ENCODE measurements at regions not wholly inside any gene's neighbourhood (a gene's known extent, or its start where the extent isn't known, plus 50 kb on each side); places are given as distances from the start of the nearest gene placed in this dataset.

DNA sequence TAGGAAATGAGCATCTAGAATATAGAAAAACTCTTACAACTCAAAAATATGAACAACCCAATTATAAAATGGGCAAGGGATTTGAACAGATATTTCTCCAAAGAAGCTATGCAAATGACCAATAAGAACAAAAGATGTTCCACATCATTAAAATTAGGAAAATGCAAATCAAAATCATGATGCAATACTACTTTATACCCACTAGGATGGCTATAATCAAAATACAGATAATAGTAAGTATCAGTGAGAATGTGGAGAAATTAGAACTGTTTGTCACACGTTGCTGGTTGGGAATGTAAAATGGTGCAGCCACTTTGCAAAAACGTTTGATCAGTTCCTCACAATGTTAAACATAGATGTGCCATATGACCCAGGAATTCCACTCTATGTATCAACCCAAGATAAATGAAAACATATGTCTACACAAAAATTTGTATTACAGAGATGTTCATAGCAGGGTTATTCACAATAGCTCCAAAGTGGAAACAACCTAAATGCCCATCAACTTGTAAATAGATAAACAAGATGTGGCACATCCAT, 558.4 kb downstream of the SLC4A3 start:
- no peak for DNase-seq

DNA sequence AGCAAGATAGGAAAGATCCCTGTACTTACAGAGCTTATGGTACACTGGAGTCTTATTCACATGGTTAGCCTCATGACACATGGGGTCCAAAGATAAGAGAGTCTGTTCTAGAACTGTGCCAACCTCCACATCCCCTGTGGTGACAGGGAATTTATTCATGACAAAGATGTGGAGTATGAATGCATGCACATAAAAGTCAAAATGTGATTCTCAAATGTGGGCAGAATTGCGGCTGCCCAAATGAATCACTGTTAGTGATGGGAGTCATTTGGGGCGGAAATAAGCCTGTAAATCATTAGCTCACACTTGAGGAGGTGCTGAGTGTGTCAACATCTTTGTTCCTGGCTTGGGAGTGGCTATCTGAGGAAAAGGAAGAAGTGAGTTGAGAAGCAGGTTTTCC, 560.6 kb downstream of the SLC4A3 start:
- no peak for DNase-seq

DNA sequence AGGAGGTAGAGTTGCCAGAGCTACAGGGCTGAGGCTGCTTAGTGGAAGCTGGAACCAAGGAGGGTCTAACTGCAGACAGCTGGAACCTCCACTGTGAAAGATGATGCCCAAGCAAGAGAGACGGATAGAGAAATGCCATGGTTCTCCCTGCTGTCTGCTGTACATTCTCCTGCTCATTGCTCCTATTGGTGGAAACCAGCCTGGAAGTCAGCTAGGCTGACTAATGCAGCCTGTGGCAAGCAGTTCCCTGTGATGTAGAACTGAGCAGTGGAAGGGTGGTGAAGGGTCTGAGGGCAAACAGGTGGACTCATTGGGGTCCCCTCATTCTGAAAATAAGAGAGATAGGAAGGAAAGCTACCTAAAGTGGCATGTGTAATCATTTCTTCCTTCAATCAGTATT, 563.6 kb downstream of the SLC4A3 start:
- no peak for DNase-seq

DNA sequence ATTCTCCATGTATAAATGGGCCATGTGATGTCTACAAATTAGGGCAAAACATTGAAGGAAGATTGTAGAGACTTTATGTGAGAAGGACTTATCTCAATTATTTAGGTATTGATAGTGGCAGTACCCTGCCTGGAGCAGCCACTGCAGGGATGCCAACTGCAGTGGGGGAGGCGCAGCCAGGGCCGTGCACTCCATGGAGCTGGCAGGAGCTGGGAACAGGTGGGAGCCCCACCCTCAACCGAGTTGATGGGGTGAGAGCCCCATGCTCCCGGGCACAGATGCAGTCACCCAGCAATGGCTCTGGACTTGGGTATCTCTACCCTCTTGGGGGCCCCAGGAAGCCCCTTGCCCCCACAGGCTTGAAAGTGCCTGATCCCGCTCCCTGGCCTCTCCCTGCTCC, 564.3 kb downstream of the SLC4A3 start:
- DNase-seq: no peak

DNA sequence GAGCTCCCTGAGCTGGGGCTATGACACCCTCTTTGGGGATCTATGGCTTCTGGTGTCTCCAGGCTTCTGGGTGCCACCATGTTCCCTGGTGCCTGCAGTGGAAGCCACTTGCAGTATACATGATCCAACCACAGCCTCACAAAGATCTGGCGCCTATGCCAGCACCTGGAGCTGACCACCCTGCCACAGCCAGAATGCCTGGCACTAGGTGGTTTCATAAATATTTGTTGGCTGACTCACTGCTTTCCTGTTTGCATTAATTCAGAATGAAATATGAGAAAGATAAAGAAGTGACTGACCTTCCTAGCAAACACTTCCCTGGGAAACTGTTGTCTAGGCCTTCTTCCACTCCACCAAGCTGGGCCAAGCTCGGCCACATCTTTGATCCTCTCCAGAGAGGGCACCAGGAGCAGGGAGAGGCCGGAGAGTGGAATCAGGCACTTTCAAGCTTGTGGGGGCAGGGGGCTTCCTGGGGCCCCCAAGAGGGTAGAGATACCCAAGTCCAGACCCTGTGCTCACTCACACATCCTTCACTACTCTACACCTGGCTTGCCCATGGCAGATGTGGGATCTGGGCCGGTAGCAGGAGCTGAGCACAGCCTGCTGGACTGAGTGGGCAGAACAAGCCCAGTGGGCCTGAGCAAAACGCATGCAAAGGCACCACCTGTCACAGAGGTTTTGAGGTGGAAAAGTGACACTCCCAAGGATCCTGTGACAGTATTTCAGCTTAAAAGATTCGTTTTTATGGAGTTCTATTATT, 565.7 kb downstream of the SLC4A3 start:
- no peak for DNase-seq

DNA sequence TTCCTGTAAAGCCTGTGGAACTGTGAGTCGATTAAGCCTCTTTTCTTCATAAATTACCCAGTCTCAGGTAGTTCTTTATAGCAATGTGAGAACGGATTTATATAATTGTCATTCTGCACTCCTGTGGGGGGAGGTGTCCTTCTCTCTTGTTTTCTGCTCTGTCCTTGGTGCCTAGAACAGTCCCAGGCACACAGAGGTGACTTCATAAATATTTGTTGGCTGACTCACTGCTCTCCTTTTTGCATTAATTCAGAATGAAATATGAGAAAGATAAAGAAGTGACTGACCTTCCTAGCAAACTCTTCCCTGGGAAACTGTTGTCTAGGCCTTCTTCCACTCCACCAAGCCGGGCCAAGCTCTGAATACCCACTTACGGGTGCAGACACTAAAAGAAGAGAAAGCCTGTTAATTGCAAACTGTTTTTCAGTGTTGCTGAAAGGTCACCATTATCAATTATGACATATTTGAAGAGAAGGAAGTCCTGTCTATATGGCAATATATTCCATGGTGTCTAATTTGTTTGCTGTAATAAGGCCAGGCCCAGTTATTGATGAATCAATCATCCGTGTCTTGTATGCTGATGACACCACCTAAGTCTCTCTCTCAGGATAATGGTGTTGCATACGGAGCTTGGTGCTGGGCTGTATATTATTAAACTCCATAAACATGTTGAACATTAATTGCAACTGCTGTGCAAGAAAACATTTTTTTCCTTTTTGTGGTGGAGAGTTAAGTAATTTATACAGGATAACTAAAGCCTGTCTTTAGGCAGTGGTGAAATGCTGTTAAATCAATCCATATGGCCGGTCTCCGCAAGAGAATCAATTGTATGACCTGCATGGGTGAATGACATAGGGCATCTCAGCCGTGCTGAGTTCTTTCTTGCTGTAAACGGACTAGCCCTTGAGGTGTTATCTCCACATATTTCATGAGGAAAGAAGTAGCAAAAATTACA, 567.5 kb downstream of the SLC4A3 start:
- no peak for DNase-seq

DNA sequence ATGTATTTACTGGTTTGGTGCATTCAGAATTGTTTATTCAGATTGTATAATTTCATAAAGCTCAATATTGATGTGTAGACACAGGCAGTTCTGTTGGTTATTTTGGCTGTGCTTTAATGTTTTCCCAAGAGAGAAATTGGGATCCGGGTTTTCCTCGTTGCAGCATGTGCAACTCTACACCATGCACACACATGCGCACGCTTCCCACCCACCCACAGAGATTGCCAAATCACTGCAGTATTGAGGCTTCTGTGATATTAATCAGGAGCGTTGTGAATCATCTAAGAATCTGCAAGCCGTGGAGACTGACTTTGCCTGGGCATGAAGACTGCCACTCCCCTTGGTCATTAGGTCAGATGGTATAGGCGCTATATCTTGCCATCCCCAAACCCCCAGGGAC, 571.5 kb downstream of the SLC4A3 start:
- DNase-seq: no peak

DNA sequence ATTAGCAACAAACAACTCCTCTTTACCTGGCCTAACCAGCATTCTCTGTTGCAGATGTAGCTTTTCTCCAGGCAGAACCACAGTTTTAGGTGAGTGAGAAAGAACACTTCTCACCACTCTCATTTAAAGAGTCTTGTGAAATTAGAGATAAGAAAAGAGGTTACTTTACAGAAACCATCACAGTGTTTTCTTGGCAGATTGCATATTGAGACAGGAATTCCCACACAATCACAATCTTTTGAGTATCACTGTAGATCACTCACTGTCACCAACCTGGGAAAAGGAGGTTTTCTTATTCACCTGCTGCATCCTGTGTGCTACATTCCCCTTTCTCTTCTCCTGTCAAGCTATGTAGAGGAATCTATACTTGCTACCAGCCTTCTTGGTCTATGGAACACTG, 574.6 kb downstream of the SLC4A3 start:
- no peak for DNase-seq

DNA sequence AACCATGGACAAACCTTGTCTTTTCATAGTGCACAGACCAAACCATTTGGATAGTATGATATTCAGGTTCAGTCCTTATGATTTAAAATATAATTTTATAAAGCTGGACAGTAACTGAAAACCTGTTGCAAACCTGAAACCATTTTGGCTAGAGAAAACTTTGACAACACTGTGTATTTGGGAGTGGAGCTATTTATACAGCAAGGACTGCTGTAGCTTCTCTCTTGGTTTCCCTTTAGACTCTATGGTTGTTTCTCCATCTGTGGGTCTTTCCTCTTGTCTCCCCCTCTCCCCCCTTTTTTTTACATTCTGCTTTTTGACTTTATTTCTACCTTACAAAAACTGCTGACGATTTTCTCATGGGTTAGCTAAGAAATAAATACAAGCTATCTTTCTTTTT, 581.7 kb downstream of the SLC4A3 start:
- DNase-seq: no peak

DNA sequence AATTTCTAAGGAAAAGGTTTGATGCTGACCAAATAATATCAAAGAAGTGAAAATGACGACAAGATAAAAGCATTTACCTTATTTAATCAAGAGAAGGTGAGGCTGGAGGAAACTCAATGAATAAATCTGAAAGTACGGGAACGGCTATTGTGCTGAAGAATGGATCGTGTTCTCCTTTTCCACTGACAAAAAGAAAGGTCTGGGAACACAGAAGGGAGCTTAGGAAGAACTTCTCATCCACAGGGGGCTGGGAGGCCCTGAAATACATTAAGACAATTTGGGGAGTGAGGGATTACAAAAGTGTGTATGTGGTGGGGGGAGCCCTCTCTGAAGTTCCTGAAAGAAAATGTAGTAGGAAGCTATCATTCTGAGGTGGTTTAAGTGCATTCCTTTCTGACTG, 582.3 kb downstream of the SLC4A3 start:
- DNase-seq: no peak

DNA sequence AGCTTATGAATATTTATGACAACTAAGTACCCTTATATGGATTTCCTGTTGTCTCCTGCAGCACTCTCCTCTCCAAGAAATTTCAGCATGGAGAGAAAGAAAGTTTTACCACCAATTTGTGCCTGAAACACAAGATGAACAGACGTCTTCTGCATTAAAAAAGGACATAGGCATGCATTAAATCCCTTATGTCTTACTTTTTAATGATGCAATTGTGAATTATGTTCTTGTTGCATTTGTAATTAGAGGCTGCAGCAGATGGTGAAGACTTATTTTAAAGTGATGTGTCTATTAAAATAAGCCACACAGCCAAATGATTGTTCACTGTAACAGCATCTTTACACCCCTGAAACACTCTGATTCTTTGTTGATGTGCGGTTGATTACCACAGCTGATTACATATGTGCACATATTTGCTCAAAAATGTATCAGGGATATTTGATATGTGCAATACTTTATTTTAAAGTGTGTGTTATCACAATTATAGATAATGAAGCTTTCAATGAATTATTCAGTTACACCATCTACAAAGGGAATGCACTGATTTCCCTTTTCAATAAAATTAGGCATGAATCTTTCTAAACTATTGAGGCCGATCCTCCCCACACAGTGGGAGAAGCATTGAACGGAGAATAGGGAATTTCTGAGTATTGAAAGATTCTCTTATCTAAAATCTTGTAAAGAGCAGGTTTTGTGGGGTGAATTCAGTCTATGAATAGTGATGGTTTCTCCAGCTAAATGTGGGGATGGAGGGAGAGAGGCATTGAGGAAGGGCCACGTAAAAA, 585.1 kb downstream of the SLC4A3 start:
- DNase-seq: no peak

DNA sequence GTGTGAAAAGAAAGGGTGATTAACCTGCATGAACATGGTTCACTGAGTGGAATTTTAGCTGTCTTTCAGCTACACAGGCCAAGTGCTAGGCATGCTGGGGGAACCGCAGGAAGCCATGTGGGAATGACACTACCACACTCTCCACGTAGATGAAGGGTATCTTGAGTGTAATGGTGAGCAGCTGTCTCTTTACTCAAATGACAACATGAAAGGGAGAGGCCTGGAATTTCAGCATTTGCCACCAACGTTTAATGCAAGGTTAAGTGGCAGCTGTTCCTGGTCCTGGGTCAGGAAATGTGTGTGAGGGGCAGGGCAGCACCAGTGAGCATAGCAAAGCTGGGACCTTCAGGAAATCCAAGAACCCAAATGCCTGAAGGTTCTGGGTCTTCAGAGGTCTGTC, 588.4 kb downstream of the SLC4A3 start:
- DNase-seq: no peak

DNA sequence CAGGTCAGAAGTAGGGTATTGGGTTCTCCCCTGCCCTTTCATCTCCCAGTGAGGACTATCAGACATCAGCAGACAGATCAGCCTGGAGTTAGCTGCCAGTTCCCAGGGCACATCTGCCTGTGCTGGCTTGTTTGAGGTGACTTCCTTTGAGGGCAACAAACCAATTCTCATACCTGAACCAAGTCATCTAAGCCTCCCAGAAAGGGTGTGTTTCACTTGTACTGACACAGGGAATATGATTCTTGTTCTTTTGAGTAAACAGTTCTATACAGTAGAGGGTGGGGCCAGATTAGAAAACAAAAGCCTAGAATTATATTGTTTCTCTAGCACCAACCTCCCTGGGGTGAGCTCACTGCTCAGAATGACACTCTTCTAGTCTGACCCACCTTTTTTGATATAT, 591.9 kb downstream of the SLC4A3 start:
- DNase-seq: no peak

DNA sequence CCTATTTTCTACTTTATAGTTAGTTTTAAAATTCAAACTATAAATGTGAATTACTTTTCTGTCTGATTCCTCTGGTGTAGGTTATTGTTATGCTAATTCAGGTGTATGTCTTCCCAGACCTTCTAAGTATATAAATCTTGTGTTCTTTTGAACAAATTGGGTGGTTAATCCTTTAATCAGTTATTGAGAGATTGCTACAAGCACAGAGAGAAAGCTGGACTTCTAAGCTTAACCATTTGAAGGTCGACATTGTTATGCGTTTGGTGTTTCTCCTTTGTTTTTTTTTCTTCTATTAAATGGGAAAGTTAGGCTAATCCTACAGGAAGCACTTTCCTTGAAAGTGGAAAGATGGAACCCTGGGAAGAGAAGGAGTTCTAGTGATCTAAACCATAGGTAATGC, 592.6 kb downstream of the SLC4A3 start:
- DNase-seq: no peak

DNA sequence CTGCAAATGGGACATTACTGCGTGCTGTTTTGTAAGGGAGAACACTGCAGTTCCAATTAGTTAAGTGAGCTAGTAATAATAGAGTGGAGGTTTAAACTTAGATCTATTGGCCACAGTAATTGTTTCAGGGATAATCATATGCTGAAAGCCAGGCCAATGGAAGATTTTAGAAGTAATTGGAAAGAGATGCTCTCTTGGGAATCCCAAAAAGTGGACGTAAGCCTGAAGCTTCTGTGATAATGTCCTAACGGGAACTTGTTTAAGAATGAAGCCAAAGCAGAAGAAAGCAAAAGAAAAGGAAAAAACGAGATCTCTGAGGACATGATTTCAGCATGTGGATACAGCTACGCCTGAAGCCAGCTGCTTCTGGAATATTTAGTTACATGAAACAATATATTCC, 594.6 kb downstream of the SLC4A3 start:
- DNase-seq: no peak

DNA sequence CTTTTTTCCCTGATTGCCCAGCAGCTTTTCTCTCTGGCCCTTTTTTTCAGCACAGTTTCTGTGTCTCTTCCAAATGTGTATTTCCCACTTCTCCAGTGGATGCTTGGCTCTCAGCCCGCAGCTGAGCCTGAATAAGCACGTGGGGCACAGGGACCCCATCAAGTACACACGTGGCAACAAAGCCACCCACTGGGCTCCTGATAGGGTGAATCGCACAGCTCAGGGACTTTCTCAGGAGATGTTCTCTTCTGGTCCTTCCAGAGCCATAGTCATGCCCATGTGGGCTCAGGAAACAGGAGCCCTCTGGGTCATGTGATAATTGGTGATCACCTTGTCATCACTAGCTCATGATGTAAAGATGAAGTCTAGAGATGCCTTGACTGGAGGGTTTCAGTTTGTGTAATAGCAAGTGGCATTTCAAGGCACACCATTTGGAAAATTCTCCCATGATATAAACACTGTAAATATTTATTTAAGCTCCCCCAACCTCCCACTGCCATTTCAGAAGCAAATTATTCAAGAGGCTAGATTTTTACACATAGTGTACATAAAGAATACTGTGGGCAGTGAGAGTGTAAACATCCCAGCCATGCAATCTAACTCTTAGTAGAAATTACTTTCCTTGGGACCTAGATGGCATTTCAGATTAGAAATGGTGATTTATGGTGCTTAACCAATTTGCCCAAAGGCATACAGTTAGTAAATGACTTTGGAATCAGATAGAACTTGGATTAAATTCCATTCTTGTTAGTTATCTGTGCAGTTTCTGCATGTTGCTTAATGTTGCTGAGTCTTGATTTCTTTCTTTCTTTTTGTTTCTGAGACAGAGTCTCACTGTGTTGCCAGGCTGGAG, 597.5 kb downstream of the SLC4A3 start:
- no peak for DNase-seq

DNA sequence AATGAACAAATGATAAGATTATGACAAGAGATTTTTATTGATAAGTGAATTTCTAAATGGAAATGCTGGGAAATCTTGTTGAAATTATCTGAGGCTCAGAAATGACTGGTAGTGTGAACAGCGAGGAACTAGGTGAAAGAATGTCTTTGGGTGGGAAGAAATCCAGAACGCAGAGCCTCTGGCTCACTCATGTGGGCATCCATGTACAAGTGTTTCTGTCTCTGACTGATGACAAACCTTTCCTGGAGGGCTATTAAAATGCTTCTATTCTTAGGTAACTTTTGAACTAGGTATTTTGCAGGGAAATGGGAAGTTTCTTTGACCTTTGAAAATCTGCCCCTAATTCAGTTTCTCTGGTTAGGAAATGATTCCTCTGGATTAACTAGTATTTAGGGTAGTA, 598.6 kb downstream of the SLC4A3 start:
- DNase-seq: no peak

DNA sequence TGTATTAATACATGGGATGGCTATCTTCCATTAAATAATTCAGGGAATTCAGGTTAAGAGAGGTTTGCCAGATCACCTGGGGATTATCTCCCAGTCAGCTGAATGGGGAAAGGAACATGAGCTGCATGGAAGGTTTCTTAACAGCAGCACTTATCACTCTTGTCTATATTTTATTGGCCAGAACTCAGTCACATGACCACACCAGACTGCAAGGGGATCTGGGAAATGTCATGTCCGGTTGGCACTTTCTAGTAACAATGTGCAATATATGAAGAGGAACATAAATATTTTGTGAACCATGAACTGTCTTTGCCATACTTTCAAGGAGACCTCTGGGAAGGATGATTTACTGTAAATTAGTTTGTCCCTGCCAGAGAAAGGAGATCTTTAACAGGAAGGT, 599.1 kb downstream of the SLC4A3 start:
- DNase-seq: no peak

DNA sequence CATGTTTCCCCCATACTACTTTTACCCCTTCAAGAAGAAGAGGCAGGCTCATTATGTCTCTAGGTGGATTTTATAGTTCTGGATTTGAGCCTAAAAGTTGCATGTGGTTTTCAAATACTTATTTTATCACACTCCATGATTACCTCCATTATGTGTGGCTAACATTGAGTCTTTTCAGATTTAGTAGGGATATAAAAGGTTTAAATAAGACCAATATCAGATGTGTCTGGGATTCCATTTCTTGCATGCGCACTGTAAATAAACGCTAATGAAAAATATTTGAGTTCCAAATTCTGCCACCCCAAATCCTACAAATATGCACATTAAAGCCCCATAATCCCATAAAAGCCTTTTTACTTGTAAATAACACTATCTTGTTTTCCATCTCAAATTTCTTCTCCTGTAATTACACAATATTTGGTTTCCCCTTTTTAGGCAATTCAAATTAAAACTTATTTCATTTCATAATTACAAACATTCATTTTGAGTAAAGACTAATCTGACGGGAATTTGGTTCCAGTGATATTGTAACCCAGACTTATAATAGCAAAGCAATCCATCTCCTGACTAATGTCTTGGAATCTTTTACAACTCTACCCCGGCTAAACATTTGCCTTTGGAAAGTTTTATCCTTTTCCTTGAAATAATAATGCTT, 600.0 kb downstream of the SLC4A3 start:
- no peak for DNase-seq

DNA sequence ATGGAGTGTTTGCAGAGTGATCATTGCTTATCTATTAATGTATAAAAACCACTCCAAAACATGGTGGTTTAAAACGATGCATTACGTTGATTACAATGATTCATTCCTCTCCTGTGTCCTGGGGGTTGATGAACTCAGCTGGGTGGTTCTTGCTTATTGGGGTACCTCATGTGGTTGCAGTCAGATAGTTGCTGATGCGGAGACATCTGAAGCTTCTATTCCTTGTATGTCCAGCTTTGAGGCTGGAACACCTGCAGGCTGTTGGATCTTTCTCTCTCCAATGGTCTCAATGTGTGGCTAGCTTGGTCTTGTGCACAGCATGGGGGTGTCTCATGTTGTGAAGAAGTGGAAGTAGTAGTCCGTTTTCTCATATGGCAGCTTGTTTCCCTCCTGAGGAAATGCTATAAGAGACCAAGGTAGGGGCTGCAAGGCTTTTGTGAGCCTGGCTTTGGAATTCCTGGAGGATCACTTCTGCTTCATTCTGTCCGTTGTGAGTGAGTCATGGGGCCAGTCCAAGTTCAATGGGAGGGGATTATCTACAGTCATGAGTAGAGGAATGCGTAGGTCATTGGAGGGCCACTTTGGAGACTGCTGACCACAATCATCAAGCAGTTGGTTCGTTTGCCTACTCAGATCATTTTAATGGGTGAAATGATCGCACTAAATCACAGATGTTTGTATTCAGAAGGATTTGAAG, 601.0 kb downstream of the SLC4A3 start:
- no peak for DNase-seq

DNA sequence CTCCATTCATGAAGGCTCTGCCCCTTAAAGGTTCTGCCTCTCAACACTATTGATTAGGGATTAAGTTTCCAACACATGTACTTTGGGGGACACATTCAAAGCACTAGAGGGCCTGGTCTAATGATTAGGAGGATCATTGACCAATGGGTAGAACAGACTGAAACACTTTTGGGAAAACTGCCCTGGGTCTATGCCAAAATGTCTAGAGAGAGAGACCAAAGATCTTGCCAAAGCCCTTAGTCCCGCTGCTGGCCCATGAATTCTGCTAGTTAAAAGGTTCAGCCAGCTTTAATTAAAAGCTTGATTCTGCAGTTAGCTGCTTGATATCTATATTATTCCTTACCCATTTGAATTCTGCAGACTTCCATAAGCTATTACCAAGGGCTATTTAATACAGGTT, 613.2 kb downstream of the SLC4A3 start:
- DNase-seq: no peak
